A673 (cell line): ENCODE measurements at regions not wholly inside any gene's neighbourhood (a gene's known extent, or its start where the extent isn't known, plus 50 kb on each side); places are given as distances from the start of the nearest gene placed in this dataset.

ENCODE experiments used
- EZH2 ChIP-seq: fragments of 200-600 bp; sonication (generic); IDR thresholded peaks from 2 replicates; pipeline ENCODE4 v1.6.1; 2017; ENCODE audit warnings: borderline replicate concordance, low read depth, mild to moderate bottlenecking, mixed read lengths, antibody characterized with exemption, low read length; ENCODE audit not compliant: poor library complexity, severe bottlenecking
- TF ChIP-seq, protein P1 (sequence below): fragments of 300-800, 200-600 bp; sonication (generic); conservative IDR thresholded peaks from 2 replicates; pipeline ENCODE4 v1.5.1; 2017; ENCODE audit warnings: low read depth, mild to moderate bottlenecking, antibody characterized with exemption, low read length, moderate library complexity, mixed read lengths

- TF ChIP-seq, protein P1, sequence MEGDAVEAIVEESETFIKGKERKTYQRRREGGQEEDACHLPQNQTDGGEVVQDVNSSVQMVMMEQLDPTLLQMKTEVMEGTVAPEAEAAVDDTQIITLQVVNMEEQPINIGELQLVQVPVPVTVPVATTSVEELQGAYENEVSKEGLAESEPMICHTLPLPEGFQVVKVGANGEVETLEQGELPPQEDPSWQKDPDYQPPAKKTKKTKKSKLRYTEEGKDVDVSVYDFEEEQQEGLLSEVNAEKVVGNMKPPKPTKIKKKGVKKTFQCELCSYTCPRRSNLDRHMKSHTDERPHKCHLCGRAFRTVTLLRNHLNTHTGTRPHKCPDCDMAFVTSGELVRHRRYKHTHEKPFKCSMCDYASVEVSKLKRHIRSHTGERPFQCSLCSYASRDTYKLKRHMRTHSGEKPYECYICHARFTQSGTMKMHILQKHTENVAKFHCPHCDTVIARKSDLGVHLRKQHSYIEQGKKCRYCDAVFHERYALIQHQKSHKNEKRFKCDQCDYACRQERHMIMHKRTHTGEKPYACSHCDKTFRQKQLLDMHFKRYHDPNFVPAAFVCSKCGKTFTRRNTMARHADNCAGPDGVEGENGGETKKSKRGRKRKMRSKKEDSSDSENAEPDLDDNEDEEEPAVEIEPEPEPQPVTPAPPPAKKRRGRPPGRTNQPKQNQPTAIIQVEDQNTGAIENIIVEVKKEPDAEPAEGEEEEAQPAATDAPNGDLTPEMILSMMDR: no peak
- no peak for TF ChIP-seq EZH2
These were observed 1672.9 kb upstream of the WWC1 start for GRCh38 chr5:166618526-166618925.
